Spleen (tissue), 7 donors: ENCODE measurements at regions not wholly inside any gene's neighbourhood (a gene's known extent, or its start where the extent isn't known, plus 50 kb on each side); places are given as distances from the start of the nearest gene placed in this dataset.

Experiments
- POLR2A ChIP-seq, 3 donors: fragments of 450-650 bp; IDR thresholded peaks; one replicate each; pipeline ENCODE4 v1.5.1; 2017; ENCODE audit warnings: antibody characterized with exemption in 3 of 3, mild to moderate bottlenecking in 1 of 3
- TF ChIP-seq, protein P1 (sequence below), 11 experiments: fragments of 200-600 bp in 7 of 11; fragments of 450-650 bp in 4 of 11; sonication (generic) in 4 of 11; IDR thresholded peaks in 8 of 11; conservative IDR thresholded peaks in 3 of 11; 1 replicate in 7 of 11; 2 replicates in 4 of 11; pipeline versions ENCODE4 v1.4.0 to v1.8.0; 2016 to 2021; ENCODE audit warnings: antibody characterized with exemption in 11 of 11, inconsistent platforms in 4 of 11, mild to moderate bottlenecking in 1 of 11
- donor health status: DM: no; HTN: no; CAD: no; lungs with moderate emphysema.
- donor health status: DM: no; HTN: no; CAD: no.
- donor health status: DM: no; HTN: no; CAD: no.

DNA sequence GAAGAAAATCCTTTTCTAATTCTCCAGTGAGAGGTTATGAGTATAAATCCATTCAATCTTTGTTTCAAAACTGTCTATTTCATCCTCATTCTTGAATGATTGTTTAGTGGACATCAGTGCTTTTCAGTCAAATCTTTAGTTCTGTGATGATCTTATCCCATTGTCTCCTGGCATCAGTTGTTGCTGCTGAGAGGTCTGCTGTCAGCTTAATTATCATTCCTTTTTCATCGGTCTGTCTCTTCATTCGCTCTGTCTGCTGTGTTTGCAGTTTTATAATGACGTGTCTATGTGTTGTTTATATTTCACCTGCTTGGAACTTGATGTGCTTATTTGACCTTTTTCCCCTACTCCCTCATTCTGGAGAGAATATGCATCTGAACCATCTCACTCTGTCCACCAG lies 69.2 kb upstream of the GLI2 start:
- TF ChIP-seq, protein P1, sequence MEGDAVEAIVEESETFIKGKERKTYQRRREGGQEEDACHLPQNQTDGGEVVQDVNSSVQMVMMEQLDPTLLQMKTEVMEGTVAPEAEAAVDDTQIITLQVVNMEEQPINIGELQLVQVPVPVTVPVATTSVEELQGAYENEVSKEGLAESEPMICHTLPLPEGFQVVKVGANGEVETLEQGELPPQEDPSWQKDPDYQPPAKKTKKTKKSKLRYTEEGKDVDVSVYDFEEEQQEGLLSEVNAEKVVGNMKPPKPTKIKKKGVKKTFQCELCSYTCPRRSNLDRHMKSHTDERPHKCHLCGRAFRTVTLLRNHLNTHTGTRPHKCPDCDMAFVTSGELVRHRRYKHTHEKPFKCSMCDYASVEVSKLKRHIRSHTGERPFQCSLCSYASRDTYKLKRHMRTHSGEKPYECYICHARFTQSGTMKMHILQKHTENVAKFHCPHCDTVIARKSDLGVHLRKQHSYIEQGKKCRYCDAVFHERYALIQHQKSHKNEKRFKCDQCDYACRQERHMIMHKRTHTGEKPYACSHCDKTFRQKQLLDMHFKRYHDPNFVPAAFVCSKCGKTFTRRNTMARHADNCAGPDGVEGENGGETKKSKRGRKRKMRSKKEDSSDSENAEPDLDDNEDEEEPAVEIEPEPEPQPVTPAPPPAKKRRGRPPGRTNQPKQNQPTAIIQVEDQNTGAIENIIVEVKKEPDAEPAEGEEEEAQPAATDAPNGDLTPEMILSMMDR (IDR thresholded peaks at IDR 0.05 in 8 of 11, conservative IDR thresholded peaks at IDR 0.05 in 3 of 11), result no peak
- TF ChIP-seq POLR2A (IDR thresholded peaks at IDR 0.05), result no peak
